HEK293T (cell line): ENCODE measurements at regions not wholly inside any gene's neighbourhood (a gene's known extent, or its start where the extent isn't known, plus 50 kb on each side); places are given as distances from the start of the nearest gene placed in this dataset.

Source experiments
- CTCF ChIA-PET: fragments of 350-600 bp; formaldehyde crosslinking; extraction: SDS; loops from one replicate; lab custom pipeline; 2021; ENCODE audit warnings: antibody characterized with exemption, inconsistent platforms; lab: Yijun Ruan, JAX
- POLR2A ChIA-PET: fragments of 350-600 bp; formaldehyde crosslinking; extraction: SDS; loops from one replicate; lab custom pipeline; 2020; ENCODE audit warnings: antibody characterized with exemption, inconsistent platforms; lab: Yijun Ruan, JAX
- DNase-seq: peaks from one replicate; pipeline ENCODE4 v3.0.0; 2012; ENCODE audit warnings: mixed read lengths; ENCODE audit errors: extremely low spot score
- ARNT ChIP-seq: fragments of 450-650 bp; IDR thresholded peaks from 2 replicates; pipeline ENCODE4 v1.6.1; 2017; ENCODE audit warnings: mild to moderate bottlenecking
- BHLHE40 ChIP-seq: fragments of 450-650 bp; IDR thresholded peaks from 2 replicates; pipeline ENCODE4 v1.6.1; 2016; ENCODE audit warnings: mild to moderate bottlenecking, moderate library complexity, borderline replicate concordance
- CTBP1 ChIP-seq: fragments of 450-650 bp; IDR thresholded peaks from 2 replicates; pipeline ENCODE4 v1.6.1; 2016; ENCODE audit warnings: borderline replicate concordance
- ELF4 ChIP-seq: fragments of 450-650 bp; IDR thresholded peaks from 2 replicates; pipeline ENCODE4 v1.6.1; 2017; ENCODE audit warnings: antibody characterized with exemption
- FOXA1 ChIP-seq: fragments of 450-650 bp; IDR thresholded peaks from 2 replicates; pipeline ENCODE4 v1.6.1; 2016; ENCODE audit warnings: mild to moderate bottlenecking
- FOXK2 ChIP-seq: fragments of 450-650 bp; IDR thresholded peaks from 2 replicates; pipeline ENCODE4 v1.6.1; 2016; ENCODE audit warnings: mild to moderate bottlenecking
- FOXM1 ChIP-seq: fragments of 450-650 bp; IDR thresholded peaks from 2 replicates; pipeline ENCODE4 v1.6.1; 2017; ENCODE audit warnings: mild to moderate bottlenecking, borderline replicate concordance
- HDGF ChIP-seq: fragments of 450-650 bp; IDR thresholded peaks from 2 replicates; pipeline ENCODE4 v1.6.1; 2017; ENCODE audit warnings: antibody characterized with exemption, borderline replicate concordance
- L3MBTL2 ChIP-seq: fragments of 450-650 bp; conservative IDR thresholded peaks from 2 replicates; pipeline ENCODE4 v1.6.1; 2016; ENCODE audit warnings: mild to moderate bottlenecking
- LEF1 ChIP-seq: fragments of 450-650 bp; IDR thresholded peaks from 2 replicates; pipeline ENCODE4 v1.6.1; 2017; ENCODE audit warnings: mild to moderate bottlenecking, borderline replicate concordance
- NFRKB ChIP-seq: fragments of 450-650 bp; IDR thresholded peaks from 2 replicates; pipeline ENCODE4 v1.6.1; 2016; ENCODE audit warnings: mild to moderate bottlenecking, moderate library complexity
- SP1 ChIP-seq: fragments of 450-650 bp; IDR thresholded peaks from 2 replicates; pipeline ENCODE4 v1.6.1; 2017
- SUZ12 ChIP-seq: fragments of 450-650 bp; IDR thresholded peaks from 2 replicates; pipeline ENCODE4 v1.6.1; 2016; ENCODE audit warnings: mild to moderate bottlenecking
- TARDBP ChIP-seq: fragments of 450-650 bp; IDR thresholded peaks from 2 replicates; pipeline ENCODE4 v1.6.1; 2016
- ZNF384 ChIP-seq: fragments of 450-650 bp; IDR thresholded peaks from 2 replicates; pipeline ENCODE4 v1.6.1; 2016
- TF ChIP-seq, protein P1 (sequence below): fragments of 450-650 bp; IDR thresholded peaks from 2 replicates; pipeline ENCODE4 v1.6.1; 2016

DNA sequence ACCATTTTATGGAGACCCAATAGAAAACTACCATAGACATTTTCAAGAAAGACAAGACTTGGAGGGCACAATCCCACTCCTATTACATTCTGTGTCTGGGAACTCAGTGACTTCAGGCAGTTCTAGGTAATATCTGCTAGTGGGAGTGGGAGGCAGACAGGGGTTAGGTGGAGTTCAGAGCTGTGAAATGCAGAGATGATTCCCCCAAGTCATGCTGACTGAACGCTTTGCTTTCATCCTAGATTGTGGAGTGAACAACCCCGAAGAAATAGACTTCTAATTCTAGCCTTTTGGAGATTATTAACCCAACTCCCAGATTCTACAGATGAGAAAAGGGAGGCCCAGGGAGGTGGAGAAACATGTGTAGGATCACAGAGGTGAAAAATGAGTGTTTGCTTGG, 437.8 kb upstream of the CADM1 start:
- CTCF ChIA-PET = no interaction called here
- TF ChIP-seq FOXK2 = no peak
- TF ChIP-seq ARNT = no peak
- no peak for TF ChIP-seq CTBP1
- no peak for TF ChIP-seq HDGF
- no peak for TF ChIP-seq SUZ12
- TF ChIP-seq LEF1 = no peak
- no peak for TF ChIP-seq NFRKB
- no peak for TF ChIP-seq SP1
- TF ChIP-seq L3MBTL2 = no peak
- TF ChIP-seq FOXA1 = no peak
- TF ChIP-seq ELF4 = no peak
- TF ChIP-seq FOXM1 = no peak
- TF ChIP-seq, protein P1, sequence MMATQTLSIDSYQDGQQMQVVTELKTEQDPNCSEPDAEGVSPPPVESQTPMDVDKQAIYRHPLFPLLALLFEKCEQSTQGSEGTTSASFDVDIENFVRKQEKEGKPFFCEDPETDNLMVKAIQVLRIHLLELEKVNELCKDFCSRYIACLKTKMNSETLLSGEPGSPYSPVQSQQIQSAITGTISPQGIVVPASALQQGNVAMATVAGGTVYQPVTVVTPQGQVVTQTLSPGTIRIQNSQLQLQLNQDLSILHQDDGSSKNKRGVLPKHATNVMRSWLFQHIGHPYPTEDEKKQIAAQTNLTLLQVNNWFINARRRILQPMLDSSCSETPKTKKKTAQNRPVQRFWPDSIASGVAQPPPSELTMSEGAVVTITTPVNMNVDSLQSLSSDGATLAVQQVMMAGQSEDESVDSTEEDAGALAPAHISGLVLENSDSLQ = no peak
- TF ChIP-seq ZNF384 = no peak
- TF ChIP-seq BHLHE40 = no peak
- TF ChIP-seq TARDBP = no peak
- DNase-seq = no peak
- POLR2A ChIA-PET = no interaction called here

DNA sequence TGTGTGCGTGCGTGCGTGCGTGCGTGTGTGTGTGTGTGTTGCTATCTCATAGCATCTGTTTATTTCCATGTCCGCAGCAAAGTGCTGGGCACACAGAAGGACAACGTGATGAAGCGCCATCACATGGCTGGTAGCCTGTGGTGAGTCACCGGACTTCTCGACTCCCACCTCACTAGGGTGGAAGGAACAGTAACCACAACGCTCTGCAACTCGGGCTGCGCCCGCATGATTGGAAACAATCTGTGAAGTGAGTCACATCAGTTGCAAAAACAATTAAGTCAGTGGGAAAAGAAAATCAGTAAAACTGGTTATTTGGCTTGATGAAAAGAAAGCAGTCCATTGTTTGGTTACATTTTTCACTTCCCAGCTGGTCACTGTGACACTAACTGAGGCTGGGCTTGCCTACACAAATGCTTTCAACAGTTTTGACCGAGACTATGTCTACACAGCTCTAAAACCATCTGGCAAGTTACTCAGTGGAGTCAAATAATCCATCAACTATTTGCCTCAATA, 437.3 kb upstream of the CADM1 start:
- ChIA-PET CTCF (no interaction called here), POLR2A (no interaction called here)
- no peak for DNase-seq
- TF ChIP-seq ARNT (no peak), ELF4 (no peak), CTBP1 (no peak), SP1 (no peak), FOXA1 (no peak), LEF1 (no peak), NFRKB (no peak), FOXK2 (no peak)
- TF ChIP-seq, protein P1 = no peak

DNA sequence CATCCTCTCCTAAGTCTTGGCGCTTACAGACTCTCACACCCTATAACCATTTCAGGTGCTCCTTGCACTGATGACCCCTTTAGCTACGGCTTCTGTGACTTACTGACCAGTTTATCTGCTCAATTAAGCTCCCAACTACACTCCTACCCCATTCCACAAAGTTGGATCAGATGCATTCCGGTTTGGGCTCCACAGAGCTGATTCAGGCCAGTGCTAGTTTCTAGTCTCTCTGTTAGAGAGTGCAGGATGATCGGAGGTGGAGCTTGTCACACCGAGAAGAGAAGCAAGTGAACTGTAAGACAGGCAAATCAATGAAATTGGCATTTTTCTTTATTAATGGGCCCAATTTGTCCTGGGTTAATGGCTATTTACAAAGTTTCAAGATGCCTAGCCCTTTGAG, 436.8 kb upstream of the CADM1 start:
- TF ChIP-seq HDGF (no peak), ELF4 (no peak), TARDBP (no peak), NFRKB (no peak), FOXK2 (no peak)
- POLR2A ChIA-PET = no interaction called here
- CTCF ChIA-PET = no interaction called here
- DNase-seq = no peak

DNA sequence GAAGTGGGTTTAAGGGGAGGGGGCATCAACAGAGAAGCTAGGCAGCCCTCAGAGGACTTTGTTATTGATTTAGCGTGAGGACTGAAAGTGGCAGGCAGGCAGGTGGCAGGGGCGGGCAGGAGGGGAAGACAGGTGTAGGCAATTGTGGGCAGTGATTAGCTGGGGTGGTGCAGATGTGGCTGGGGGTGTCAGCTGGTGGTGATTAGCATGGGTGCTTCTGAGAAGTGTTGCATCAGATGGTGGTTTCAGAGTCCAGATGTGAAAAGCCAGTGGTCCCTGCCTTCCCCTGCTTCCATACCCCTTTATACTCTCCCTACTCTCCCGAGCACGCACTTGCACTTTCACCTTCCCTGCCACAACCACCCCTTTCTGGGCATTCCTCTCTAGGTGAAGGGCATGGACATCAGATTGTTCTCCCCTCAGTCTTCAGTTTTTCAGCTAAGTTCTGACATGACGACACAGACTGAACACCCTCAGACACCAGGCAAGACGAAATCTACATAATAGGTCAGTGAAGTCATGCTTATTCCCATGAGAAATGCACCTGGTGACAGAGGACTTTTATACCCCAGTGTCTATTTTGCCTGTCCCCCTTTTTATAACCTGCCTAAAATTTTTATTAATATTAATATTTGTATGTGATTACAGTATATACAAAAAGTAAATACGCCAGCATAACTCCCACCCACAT, 435.7 kb upstream of the CADM1 start:
- TF ChIP-seq NFRKB (no peak), HDGF (no peak), FOXK2 (no peak), ELF4 (no peak), SUZ12 (no peak)
- DNase-seq = no peak
- ChIA-PET CTCF (no interaction called here), POLR2A (no interaction called here)

DNA sequence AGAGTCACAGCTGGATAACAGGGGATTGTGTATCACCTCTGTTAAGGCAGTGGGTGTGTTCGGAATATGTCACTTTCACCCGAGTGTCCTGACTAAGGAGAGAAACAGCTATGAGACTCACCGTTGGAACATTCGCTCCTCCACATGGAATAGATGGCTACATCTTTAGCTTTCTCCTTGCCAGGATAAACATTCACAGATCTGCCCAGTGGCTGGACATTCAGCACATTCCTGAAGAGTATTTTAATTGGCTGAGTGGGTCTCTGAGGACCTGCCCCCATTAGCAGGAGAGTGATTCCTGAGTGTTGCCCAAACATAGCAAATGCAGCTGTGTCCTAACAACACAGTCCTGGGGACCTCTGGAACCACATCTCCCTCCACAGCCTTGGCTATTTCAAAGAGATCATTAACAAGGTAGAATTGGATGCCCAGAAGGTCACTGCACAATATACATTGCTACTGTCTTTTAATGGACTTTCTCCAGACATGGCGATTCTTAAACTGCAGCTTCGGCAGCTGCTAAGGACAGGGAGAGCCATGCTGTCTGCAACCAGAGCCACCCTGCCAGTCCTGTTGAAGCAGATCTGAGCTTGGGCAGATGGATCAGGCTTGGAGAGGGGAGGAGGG, 435.0 kb upstream of the CADM1 start:
- no peak for TF ChIP-seq ARNT
- TF ChIP-seq TARDBP = no peak
- TF ChIP-seq HDGF = no peak
- TF ChIP-seq BHLHE40 = no peak
- no peak for TF ChIP-seq ZNF384
- no peak for TF ChIP-seq SUZ12
- no peak for TF ChIP-seq LEF1
- TF ChIP-seq FOXK2 = no peak
- TF ChIP-seq, protein P1 = no peak
- no peak for TF ChIP-seq ELF4
- TF ChIP-seq SP1 = no peak
- TF ChIP-seq L3MBTL2 = no peak
- TF ChIP-seq FOXM1 = no peak
- ChIA-PET CTCF (no interaction called here), POLR2A (no interaction called here)
- no peak for DNase-seq

DNA sequence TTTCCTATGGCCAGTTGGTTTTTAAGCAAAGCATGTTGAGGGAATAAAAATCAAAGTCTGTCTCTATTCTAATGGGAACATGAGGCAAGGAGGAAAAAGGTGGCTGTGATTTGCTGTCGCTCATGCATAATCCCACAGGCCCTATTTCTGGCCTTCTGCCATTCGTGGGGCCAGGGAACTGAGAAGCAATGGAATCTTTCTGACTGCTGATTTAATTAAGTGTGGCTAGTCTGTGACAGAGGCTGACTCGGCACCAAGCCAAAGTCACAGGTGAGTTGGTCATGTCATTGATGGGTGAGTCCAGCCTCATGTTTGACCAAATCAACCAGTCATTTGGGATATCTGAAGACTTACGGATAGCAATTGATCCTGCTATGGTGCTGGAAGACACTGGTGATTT, 429.3 kb upstream of the CADM1 start:
- POLR2A ChIA-PET = no interaction called here
- CTCF ChIA-PET = no interaction called here
- TF ChIP-seq ARNT (no peak), LEF1 (no peak), ELF4 (no peak), TARDBP (no peak), ZNF384 (no peak), NFRKB (no peak), L3MBTL2 (no peak), FOXM1 (no peak), SUZ12 (no peak), SP1 (no peak), BHLHE40 (no peak), FOXA1 (no peak), CTBP1 (no peak), FOXK2 (no peak), HDGF (no peak)
- TF ChIP-seq, protein P1 = no peak

More for the DNA sequence above, 429.3 kb upstream of the CADM1 start:
- no peak for DNase-seq
